WTC11 (cell line): ENCODE measurements at regions not wholly inside any gene's neighbourhood (a gene's known extent, or its start where the extent isn't known, plus 50 kb on each side); places are given as distances from the start of the nearest gene placed in this dataset.

Source experiments
- CBFB ChIP-seq: sonication (generic); formaldehyde crosslinking; IDR thresholded peaks from 2 replicates; pipeline ENCODE4 v1.8.1; 2022; ENCODE audit warnings: mild to moderate bottlenecking, low read depth, missing genetic modification reagents
- ETV6 ChIP-seq: sonication (generic); formaldehyde crosslinking; IDR thresholded peaks from 2 replicates; pipeline ENCODE4 v1.8.1; 2022; ENCODE audit warnings: mild to moderate bottlenecking, missing genetic modification reagents
- GABPB1 ChIP-seq: sonication (generic); formaldehyde crosslinking; IDR thresholded peaks from 2 replicates; pipeline ENCODE4 v1.8.1; 2023; ENCODE audit warnings: mild to moderate bottlenecking, missing genetic modification reagents
- JUN ChIP-seq: sonication (generic); formaldehyde crosslinking; IDR thresholded peaks from 2 replicates; pipeline ENCODE4 v1.8.0; 2023; ENCODE audit warnings: mild to moderate bottlenecking, missing genetic modification reagents
- KAT7 ChIP-seq: sonication (generic); formaldehyde crosslinking; IDR thresholded peaks from 2 replicates; pipeline ENCODE4 v1.8.1; 2023; ENCODE audit warnings: missing genetic modification reagents, mild to moderate bottlenecking, borderline replicate concordance
- MXD4 ChIP-seq: fragments of 250-450 bp; sonication (Bioruptor Pico); IDR thresholded peaks from 2 replicates; pipeline ENCODE4 v1.8.0; 2021; ENCODE audit warnings: mild to moderate bottlenecking, moderate library complexity, borderline replicate concordance
- NR1H2 ChIP-seq: sonication (generic); formaldehyde crosslinking; IDR thresholded peaks from 2 replicates; pipeline ENCODE4 v1.9.0; 2021; ENCODE audit warnings: mild to moderate bottlenecking, moderate library complexity, missing genetic modification reagents
- ZNF138 ChIP-seq: sonication (generic); formaldehyde crosslinking; conservative IDR thresholded peaks from 2 replicates; pipeline ENCODE4 v1.8.1; 2022; ENCODE audit warnings: mild to moderate bottlenecking, moderate library complexity, missing genetic modification reagents
- TF ChIP-seq, protein P1 (sequence below): fragments of 200-600 bp; IDR thresholded peaks from 2 replicates; pipeline ENCODE4 v1.8.0; 2022; ENCODE audit warnings: antibody characterized with exemption
- TF ChIP-seq, protein P2 (sequence below): sonication (generic); formaldehyde crosslinking; IDR thresholded peaks from 2 replicates; pipeline ENCODE4 v1.8.0; 2022; ENCODE audit warnings: mild to moderate bottlenecking, missing genetic modification reagents
- TF ChIP-seq, protein P3 (sequence below): sonication (generic); formaldehyde crosslinking; IDR thresholded peaks from 2 replicates; pipeline ENCODE4 v1.8.0; 2022; ENCODE audit warnings: mild to moderate bottlenecking, missing genetic modification reagents
- TF ChIP-seq, protein P4 (sequence below): sonication (generic); formaldehyde crosslinking; IDR thresholded peaks from 2 replicates; pipeline ENCODE4 v1.8.1; 2023; ENCODE audit warnings: mild to moderate bottlenecking, missing genetic modification reagents, moderate library complexity
- TF ChIP-seq, protein P5 (sequence below): sonication (generic); formaldehyde crosslinking; IDR thresholded peaks from 2 replicates; pipeline ENCODE4 v1.8.1; 2022; ENCODE audit warnings: low read depth, mild to moderate bottlenecking, moderate library complexity, missing genetic modification reagents, borderline replicate concordance

DNA sequence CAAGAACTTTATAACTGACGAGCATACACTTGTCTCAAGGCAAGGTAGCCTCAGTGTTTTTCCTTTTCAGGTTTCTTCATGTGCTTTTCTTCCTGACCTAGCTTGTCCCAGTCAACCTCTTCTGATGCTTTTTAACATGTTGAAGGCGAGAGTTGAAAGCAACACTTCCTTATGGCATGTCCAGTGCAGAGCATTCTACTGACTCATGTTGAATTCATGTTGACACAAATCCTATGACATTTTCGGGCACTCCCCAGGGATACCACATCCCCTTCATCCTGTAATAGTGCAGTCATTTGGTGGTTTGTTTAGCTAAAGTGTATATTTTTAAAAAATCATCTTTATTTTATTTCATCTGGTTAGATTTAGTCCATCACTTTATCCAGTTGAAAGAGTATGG lies 75.9 kb upstream of the CBLB start:
- TF ChIP-seq ETV6 (CRISPR knock-in tag), result no peak
- TF ChIP-seq, protein P1, sequence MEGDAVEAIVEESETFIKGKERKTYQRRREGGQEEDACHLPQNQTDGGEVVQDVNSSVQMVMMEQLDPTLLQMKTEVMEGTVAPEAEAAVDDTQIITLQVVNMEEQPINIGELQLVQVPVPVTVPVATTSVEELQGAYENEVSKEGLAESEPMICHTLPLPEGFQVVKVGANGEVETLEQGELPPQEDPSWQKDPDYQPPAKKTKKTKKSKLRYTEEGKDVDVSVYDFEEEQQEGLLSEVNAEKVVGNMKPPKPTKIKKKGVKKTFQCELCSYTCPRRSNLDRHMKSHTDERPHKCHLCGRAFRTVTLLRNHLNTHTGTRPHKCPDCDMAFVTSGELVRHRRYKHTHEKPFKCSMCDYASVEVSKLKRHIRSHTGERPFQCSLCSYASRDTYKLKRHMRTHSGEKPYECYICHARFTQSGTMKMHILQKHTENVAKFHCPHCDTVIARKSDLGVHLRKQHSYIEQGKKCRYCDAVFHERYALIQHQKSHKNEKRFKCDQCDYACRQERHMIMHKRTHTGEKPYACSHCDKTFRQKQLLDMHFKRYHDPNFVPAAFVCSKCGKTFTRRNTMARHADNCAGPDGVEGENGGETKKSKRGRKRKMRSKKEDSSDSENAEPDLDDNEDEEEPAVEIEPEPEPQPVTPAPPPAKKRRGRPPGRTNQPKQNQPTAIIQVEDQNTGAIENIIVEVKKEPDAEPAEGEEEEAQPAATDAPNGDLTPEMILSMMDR, result no peak
- TF ChIP-seq, protein P2, sequence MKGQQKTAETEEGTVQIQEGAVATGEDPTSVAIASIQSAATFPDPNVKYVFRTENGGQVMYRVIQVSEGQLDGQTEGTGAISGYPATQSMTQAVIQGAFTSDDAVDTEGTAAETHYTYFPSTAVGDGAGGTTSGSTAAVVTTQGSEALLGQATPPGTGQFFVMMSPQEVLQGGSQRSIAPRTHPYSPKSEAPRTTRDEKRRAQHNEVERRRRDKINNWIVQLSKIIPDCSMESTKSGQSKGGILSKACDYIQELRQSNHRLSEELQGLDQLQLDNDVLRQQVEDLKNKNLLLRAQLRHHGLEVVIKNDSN (CRISPR knock-in tag), result no peak
- TF ChIP-seq, protein P3, sequence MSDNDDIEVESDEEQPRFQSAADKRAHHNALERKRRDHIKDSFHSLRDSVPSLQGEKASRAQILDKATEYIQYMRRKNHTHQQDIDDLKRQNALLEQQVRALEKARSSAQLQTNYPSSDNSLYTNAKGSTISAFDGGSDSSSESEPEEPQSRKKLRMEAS (CRISPR knock-in tag), result no peak
- TF ChIP-seq, protein P4, sequence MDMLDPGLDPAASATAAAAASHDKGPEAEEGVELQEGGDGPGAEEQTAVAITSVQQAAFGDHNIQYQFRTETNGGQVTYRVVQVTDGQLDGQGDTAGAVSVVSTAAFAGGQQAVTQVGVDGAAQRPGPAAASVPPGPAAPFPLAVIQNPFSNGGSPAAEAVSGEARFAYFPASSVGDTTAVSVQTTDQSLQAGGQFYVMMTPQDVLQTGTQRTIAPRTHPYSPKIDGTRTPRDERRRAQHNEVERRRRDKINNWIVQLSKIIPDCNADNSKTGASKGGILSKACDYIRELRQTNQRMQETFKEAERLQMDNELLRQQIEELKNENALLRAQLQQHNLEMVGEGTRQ (CRISPR knock-in tag), result no peak
- TF ChIP-seq MXD4, result no peak
- no peak for TF ChIP-seq ZNF138 (CRISPR knock-in tag)
- no peak for TF ChIP-seq GABPB1 (CRISPR knock-in tag)
- TF ChIP-seq KAT7 (CRISPR knock-in tag), result no peak
- TF ChIP-seq, protein P5, sequence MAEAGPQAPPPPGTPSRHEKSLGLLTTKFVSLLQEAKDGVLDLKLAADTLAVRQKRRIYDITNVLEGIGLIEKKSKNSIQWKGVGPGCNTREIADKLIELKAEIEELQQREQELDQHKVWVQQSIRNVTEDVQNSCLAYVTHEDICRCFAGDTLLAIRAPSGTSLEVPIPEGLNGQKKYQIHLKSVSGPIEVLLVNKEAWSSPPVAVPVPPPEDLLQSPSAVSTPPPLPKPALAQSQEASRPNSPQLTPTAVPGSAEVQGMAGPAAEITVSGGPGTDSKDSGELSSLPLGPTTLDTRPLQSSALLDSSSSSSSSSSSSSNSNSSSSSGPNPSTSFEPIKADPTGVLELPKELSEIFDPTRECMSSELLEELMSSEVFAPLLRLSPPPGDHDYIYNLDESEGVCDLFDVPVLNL (CRISPR knock-in tag), result no peak
- no peak for TF ChIP-seq JUN (CRISPR knock-in tag)
- TF ChIP-seq NR1H2 (CRISPR knock-in tag), result no peak
- no peak for TF ChIP-seq CBFB
